ENCODE measurements at regions not wholly inside any gene's neighbourhood (a gene's known extent, or its start where the extent isn't known, plus 50 kb on each side); places are given as distances from the start of the nearest gene placed in this dataset.

GRCh38 chr6:20008131-20008530 lies 171.0 kb downstream of the ID4 start:
- TF ChIP-seq CTCF (IDR thresholded peaks at IDR 0.05) (no peak), EZH2 (IDR thresholded peaks at IDR 0.05) (no peak), EZH2phosphoT487 (IDR thresholded peaks at IDR 0.05) (no peak)
- H2AFZ ChIP-seq (replicated peaks) = no peak overlapping the region
- no peaks in the 10 kb centered on the region for H3K79me2 ChIP-seq (ENCODE audit: low read depth)
- no peaks in the 10 kb centered on the region for H3K36me3 ChIP-seq
- no peak overlapping the region for H3K27ac Mint-ChIP-seq
- H3K4me3 Mint-ChIP-seq = no peak overlapping the region
- H3K9me3 ChIP-seq (ENCODE audit: low read depth) = no peaks in the 10 kb centered on the region
- peaks cover 6% of the 10 kb centered on the region for H3K4me1 ChIP-seq
- no peaks in the 10 kb centered on the region for H3K36me3 Mint-ChIP-seq
- H3K4me2 ChIP-seq = no peak overlapping the region
- H3K4me3 ChIP-seq = no peak overlapping the region
- H3F3A ChIP-seq (ENCODE audit: low read depth) = peaks cover 5% of the 10 kb centered on the region
- H4K20me1 ChIP-seq (ENCODE audit: low read depth) = no peaks in the 10 kb centered on the region
- H3K27me3 ChIP-seq = no peaks in the 10 kb centered on the region
- DNase-seq (ENCODE audit: low spot score) = no peak
- H3K9ac ChIP-seq = no peak overlapping the region
- peaks cover 2% of the 10 kb centered on the region for H3K27me3 Mint-ChIP-seq (ENCODE audit: insufficient read depth, low read depth)
- H3K4me1 Mint-ChIP-seq = peaks cover 27% of the 10 kb centered on the region
- no peaks in the 10 kb centered on the region for H3K9me3 Mint-ChIP-seq
- H3K27ac ChIP-seq = no peak overlapping the region

- Mint-ChIP-seq H3K4me3 (no peak overlapping the region), H3K27me3 (ENCODE audit: insufficient read depth, low read depth) (no peaks in the 10 kb centered on the region), H3K9me3 (no peaks in the 10 kb centered on the region), H3K4me1 (peaks cover 36% of the 10 kb centered on the region), H3K27ac (peak overlapping the region; percentile 69), H3K36me3 (no peaks in the 10 kb centered on the region)
- H3K27ac ChIP-seq = no peak overlapping the region
- H3K4me1 ChIP-seq = peaks cover 15% of the 10 kb centered on the region
- H3F3A ChIP-seq (ENCODE audit: low read depth) = peaks cover 12% of the 10 kb centered on the region
- H3K4me2 ChIP-seq = peak overlapping the region; percentile 64
- no peaks in the 10 kb centered on the region for H3K9me3 ChIP-seq (ENCODE audit: low read depth)
- H3K79me2 ChIP-seq (ENCODE audit: low read depth) = no peaks in the 10 kb centered on the region
- no peak for TF ChIP-seq EZH2 (IDR thresholded peaks at IDR 0.05)
- no peak for TF ChIP-seq EZH2phosphoT487 (IDR thresholded peaks at IDR 0.05)
- TF ChIP-seq CTCF (IDR thresholded peaks at IDR 0.05) = no peak
- H3K9ac ChIP-seq = no peak overlapping the region
- peak; percentile 32 for DNase-seq (ENCODE audit: low spot score)
- no peaks in the 10 kb centered on the region for H4K20me1 ChIP-seq (ENCODE audit: low read depth)
- H3K36me3 ChIP-seq = no peaks in the 10 kb centered on the region
- peak overlapping the region; percentile 82 for H2AFZ ChIP-seq (replicated peaks)
- no peaks in the 10 kb centered on the region for H3K27me3 ChIP-seq
- H3K4me3 ChIP-seq = no peak overlapping the region
These were observed 176.1 kb downstream of the ID4 start for GRCh38 chr6:20013066-20013861.

- no peaks in the 10 kb centered on the region for H3K36me3 ChIP-seq
- no peaks in the 10 kb centered on the region for H4K20me1 ChIP-seq (ENCODE audit: low read depth)
- H3K27me3 ChIP-seq = no peaks in the 10 kb centered on the region
- DNase-seq (ENCODE audit: low spot score) = no peak
- H3K79me2 ChIP-seq (ENCODE audit: low read depth) = no peaks in the 10 kb centered on the region
- H3K4me3 Mint-ChIP-seq = no peak overlapping the region
- H3K9me3 ChIP-seq (ENCODE audit: low read depth) = no peaks in the 10 kb centered on the region
- no peak overlapping the region for H3K4me2 ChIP-seq
- H3K27ac ChIP-seq = no peak overlapping the region
- no peaks in the 10 kb centered on the region for H3K27me3 Mint-ChIP-seq (ENCODE audit: insufficient read depth, low read depth)
- peaks cover 3% of the 10 kb centered on the region for H3K9me3 Mint-ChIP-seq
- peaks cover 15% of the 10 kb centered on the region for H3K4me1 ChIP-seq
- H3F3A ChIP-seq (ENCODE audit: low read depth) = peaks cover 12% of the 10 kb centered on the region
- TF ChIP-seq CTCF (IDR thresholded peaks at IDR 0.05) (no peak), EZH2phosphoT487 (IDR thresholded peaks at IDR 0.05) (no peak), EZH2 (IDR thresholded peaks at IDR 0.05) (no peak)
- no peak overlapping the region for H3K27ac Mint-ChIP-seq
- no peak overlapping the region for H2AFZ ChIP-seq (replicated peaks)
- no peak overlapping the region for H3K9ac ChIP-seq
- no peak overlapping the region for H3K4me3 ChIP-seq
- H3K36me3 Mint-ChIP-seq = no peaks in the 10 kb centered on the region
- peaks cover 25% of the 10 kb centered on the region for H3K4me1 Mint-ChIP-seq
These were observed 177.3 kb downstream of the ID4 start for GRCh38 chr6:20014508-20014907.
